ENCODE measurements at regions not wholly inside any gene's neighbourhood (a gene's known extent, or its start where the extent isn't known, plus 50 kb on each side); places are given as distances from the start of the nearest gene placed in this dataset.
"Not testable (repeated sequence)": the region's sequence is repeated elsewhere in the genome, so short reads cannot be mapped to it uniquely, and the experiment has no call there.

- no peak for DNase-seq (ENCODE audit: low spot score)
These were observed 132.5 kb upstream of the NFIA start for GRCh38 chr1:60949826-60950197.

- DNase-seq (ENCODE audit: low spot score) = no peak
These were observed 133.1 kb upstream of the NFIA start for GRCh38 chr1:60949154-60949825.

GRCh38 chr1:60948486-60948885 lies 133.9 kb upstream of the NFIA start:
- DNase-seq (ENCODE audit: low spot score) = no peak

- DNase-seq (ENCODE audit: low spot score) = no peak
These were observed 135.0 kb upstream of the NFIA start for GRCh38 chr1:60947367-60947766.

GRCh38 chr1:60942896-60943638 lies 139.3 kb upstream of the NFIA start:
- no peak for DNase-seq (ENCODE audit: low spot score)

- DNase-seq (ENCODE audit: low spot score) = no peak
These were observed 140.1 kb upstream of the NFIA start for GRCh38 chr1:60942291-60942690.

GRCh38 chr1:60940685-60941084 lies 141.7 kb upstream of the NFIA start:
- DNase-seq (ENCODE audit: low spot score) = not testable (repeated sequence)

- no peak for DNase-seq (ENCODE audit: low spot score)
These were observed 144.6 kb upstream of the NFIA start for GRCh38 chr1:60937720-60938119.

GRCh38 chr1:60936591-60937342 lies 145.6 kb upstream of the NFIA start:
- no peak for DNase-seq (ENCODE audit: low spot score)

GRCh38 chr1:60936163-60936562 lies 146.2 kb upstream of the NFIA start:
- no peak for DNase-seq (ENCODE audit: low spot score)

GRCh38 chr1:60935599-60936110 lies 146.7 kb upstream of the NFIA start:
- no peak for DNase-seq (ENCODE audit: low spot score)

GRCh38 chr1:60930130-60930529 lies 152.2 kb upstream of the NFIA start:
- DNase-seq (ENCODE audit: low spot score) = no peak

- DNase-seq (ENCODE audit: low spot score) = no peak
These were observed 157.2 kb upstream of the NFIA start for GRCh38 chr1:60924964-60925798.

- DNase-seq (ENCODE audit: low spot score) = no peak
These were observed 158.2 kb upstream of the NFIA start for GRCh38 chr1:60924165-60924564.

- no peak for DNase-seq (ENCODE audit: low spot score)
These were observed 158.8 kb upstream of the NFIA start for GRCh38 chr1:60923389-60924087.

GRCh38 chr1:60922304-60922703 lies 160.1 kb upstream of the NFIA start:
- DNase-seq (ENCODE audit: low spot score) = no peak

GRCh38 chr1:60921175-60921574 lies 161.2 kb upstream of the NFIA start:
- no peak for DNase-seq (ENCODE audit: low spot score)

GRCh38 chr1:60920561-60920960 lies 161.8 kb upstream of the NFIA start:
- no peak for DNase-seq (ENCODE audit: low spot score)

GRCh38 chr1:60918867-60919266 lies 163.5 kb upstream of the NFIA start:
- DNase-seq (ENCODE audit: low spot score) = no peak

GRCh38 chr1:60916906-60917305 lies 165.5 kb upstream of the NFIA start:
- no peak for DNase-seq (ENCODE audit: low spot score)

- no peak for DNase-seq (ENCODE audit: low spot score)
These were observed 166.2 kb upstream of the NFIA start for GRCh38 chr1:60916199-60916598.
